ENCODE measurements at regions not wholly inside any gene's neighbourhood (a gene's known extent, or its start where the extent isn't known, plus 50 kb on each side); places are given as distances from the start of the nearest gene placed in this dataset.

DNA sequence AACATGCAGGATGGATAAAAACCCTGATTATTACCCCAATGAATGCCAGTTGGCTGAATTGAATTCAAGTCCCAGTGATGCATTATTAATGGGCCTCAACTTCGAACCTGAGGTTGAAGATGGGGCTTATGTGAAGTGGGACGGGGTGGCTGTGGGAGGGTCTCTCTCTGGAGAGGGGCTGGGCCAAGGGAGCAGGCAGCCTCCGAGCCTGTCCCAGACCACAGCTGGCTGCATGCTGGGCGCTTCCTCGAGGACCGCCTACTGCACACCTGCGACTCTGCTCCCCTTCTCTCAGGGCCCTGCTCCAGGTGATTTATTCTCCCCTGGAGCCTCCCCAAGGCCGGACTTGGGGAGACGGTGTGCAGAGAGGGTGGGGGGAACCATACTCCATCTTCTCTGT lies 568.3 kb downstream of the CCDC171 start:
- no peak for DNase-seq
- Histone ChIP-seq H3K36me3 (ENCODE audit: control insufficient read depth in 1 of 2, insufficient read depth in 2 of 2, low read depth in 1 of 2, low read length in 2 of 2) (no peaks in the 10 kb centered on the region), H2AK5ac (ENCODE audit: low read length, severe bottlenecking) (peak overlapping the region; percentile 72), H3K79me1 (replicated peaks; ENCODE audit: low read length, poor library complexity, severe bottlenecking) (no peaks in the 10 kb centered on the region), H4K91ac (ENCODE audit: low read length) (no peak overlapping the region), H3K18ac (ENCODE audit: low read depth in 1 of 2, low read length in 2 of 2) (peak overlapping the region; percentile 4), H3K4me2 (ENCODE audit: low read length, poor library complexity, severe bottlenecking) (no peak overlapping the region), H3K4ac (ENCODE audit: low read depth in 1 of 2, low read length in 2 of 2) (no peak overlapping the region), H2BK12ac (ENCODE audit: low read length in 2 of 2) (peak overlapping the region in 1 of 2 experiments; percentile 2), H3K9ac (ENCODE audit: low read length) (no peak overlapping the region), H3K23ac (ENCODE audit: low read length in 2 of 2) (no peak overlapping the region), H2AFZ (ENCODE audit: low read depth, low read length) (no peak overlapping the region), H2BK120ac (ENCODE audit: low read depth, low read length) (no peak overlapping the region), H3K14ac (ENCODE audit: low read length in 2 of 2) (no peak overlapping the region), H2BK5ac (ENCODE audit: low read depth, low read length, poor library complexity, severe bottlenecking) (peak overlapping the region; percentile 45), H3K27me3 (ENCODE audit: control insufficient read depth in 1 of 2, insufficient read depth in 1 of 2, low read length in 2 of 2) (no peaks in the 10 kb centered on the region), H4K8ac (ENCODE audit: low read length) (no peak overlapping the region), H2BK15ac (ENCODE audit: low read depth, poor library complexity, severe bottlenecking) (no peak overlapping the region), H3K4me3 (ENCODE audit: insufficient read depth in 1 of 2, low read depth in 1 of 2, low read length in 2 of 2) (no peak overlapping the region), H3K27ac (ENCODE audit: low read length, poor library complexity, severe bottlenecking) (peak overlapping the region; percentile 97), H3K9me3 (ENCODE audit: control insufficient read depth, low read length) (no peaks in the 10 kb centered on the region), H3K4me1 (ENCODE audit: control insufficient read depth, insufficient read depth, low read depth, low read length) (peaks cover 13% of the 10 kb centered on the region)
- 94% methylated on average over 9 of the region's 9 CpGs for WGBS

DNA sequence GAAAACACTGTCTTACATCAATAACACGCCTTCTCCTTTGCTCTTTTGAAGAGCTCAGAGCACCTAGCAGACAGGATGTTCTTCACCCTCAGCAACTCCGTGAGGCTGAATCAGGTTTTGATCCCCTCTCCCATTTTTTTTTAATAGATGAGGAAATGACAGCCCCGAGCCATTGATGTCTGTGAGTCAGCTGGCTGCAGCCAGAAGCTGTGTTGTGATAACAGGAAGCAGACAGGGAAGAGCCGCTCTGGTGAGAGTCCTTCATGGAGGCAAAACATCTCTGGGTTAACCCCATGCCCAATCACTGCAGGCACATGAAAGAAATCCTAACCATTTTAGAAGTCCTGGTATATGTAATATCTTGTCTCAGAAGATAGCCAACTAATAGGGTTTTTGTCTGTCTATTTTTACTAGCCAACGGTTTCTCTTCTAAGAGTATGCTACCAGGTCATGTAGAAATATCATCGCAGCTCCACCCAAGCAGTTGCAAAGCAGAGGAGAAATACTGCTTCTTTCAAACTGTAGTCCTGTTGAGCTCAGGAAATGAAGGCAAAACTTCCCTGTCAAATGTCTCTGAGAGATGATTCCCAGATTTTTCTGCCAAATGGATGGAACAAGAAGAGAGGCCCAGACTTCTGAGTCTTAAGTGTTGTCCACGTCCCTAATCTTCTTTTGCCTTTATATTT lies 568.9 kb downstream of the CCDC171 start:
- H3K27me3 ChIP-seq (ENCODE audit: control insufficient read depth in 1 of 2, insufficient read depth in 1 of 2, low read length in 2 of 2) = no peaks in the 10 kb centered on the region
- H3K4ac ChIP-seq (ENCODE audit: low read depth in 1 of 2, low read length in 2 of 2) = no peak overlapping the region
- H3K14ac ChIP-seq (ENCODE audit: low read length in 2 of 2) = no peak overlapping the region
- no peaks in the 10 kb centered on the region for H3K36me3 ChIP-seq (ENCODE audit: control insufficient read depth in 1 of 2, insufficient read depth in 2 of 2, low read depth in 1 of 2, low read length in 2 of 2)
- WGBS = 66% methylated on average over 7 of the region's 7 CpGs
- H3K4me3 ChIP-seq (ENCODE audit: insufficient read depth in 1 of 2, low read depth in 1 of 2, low read length in 2 of 2) = no peak overlapping the region
- DNase-seq = peak; percentile 34
- H3K9ac ChIP-seq (ENCODE audit: low read length) = no peak overlapping the region
- peak overlapping the region; percentile 45 for H2BK5ac ChIP-seq (ENCODE audit: low read depth, low read length, poor library complexity, severe bottlenecking)
- no peak overlapping the region for H2BK12ac ChIP-seq (ENCODE audit: low read length in 2 of 2)
- H2AK5ac ChIP-seq (ENCODE audit: low read length, severe bottlenecking) = peak overlapping the region; percentile 72
- no peak overlapping the region for H4K91ac ChIP-seq (ENCODE audit: low read length)
- H3K23ac ChIP-seq (ENCODE audit: low read length in 2 of 2) = no peak overlapping the region
- no peak overlapping the region for H2BK15ac ChIP-seq (ENCODE audit: low read depth, poor library complexity, severe bottlenecking)
- peak overlapping the region; percentile 97 for H3K27ac ChIP-seq (ENCODE audit: low read length, poor library complexity, severe bottlenecking)
- no peak overlapping the region for H2AFZ ChIP-seq (ENCODE audit: low read depth, low read length)
- H3K9me3 ChIP-seq (ENCODE audit: control insufficient read depth, low read length) = no peaks in the 10 kb centered on the region
- H3K18ac ChIP-seq (ENCODE audit: low read depth in 1 of 2, low read length in 2 of 2) = peak overlapping the region in 1 of 2 experiments; percentile 4
- no peak overlapping the region for H4K8ac ChIP-seq (ENCODE audit: low read length)
- H2BK120ac ChIP-seq (ENCODE audit: low read depth, low read length) = no peak overlapping the region
- no peaks in the 10 kb centered on the region for H3K79me1 ChIP-seq (replicated peaks; ENCODE audit: low read length, poor library complexity, severe bottlenecking)
- H3K4me2 ChIP-seq (ENCODE audit: low read length, poor library complexity, severe bottlenecking) = no peak overlapping the region
- H3K4me1 ChIP-seq (ENCODE audit: control insufficient read depth, insufficient read depth, low read depth, low read length) = peaks cover 13% of the 10 kb centered on the region

DNA sequence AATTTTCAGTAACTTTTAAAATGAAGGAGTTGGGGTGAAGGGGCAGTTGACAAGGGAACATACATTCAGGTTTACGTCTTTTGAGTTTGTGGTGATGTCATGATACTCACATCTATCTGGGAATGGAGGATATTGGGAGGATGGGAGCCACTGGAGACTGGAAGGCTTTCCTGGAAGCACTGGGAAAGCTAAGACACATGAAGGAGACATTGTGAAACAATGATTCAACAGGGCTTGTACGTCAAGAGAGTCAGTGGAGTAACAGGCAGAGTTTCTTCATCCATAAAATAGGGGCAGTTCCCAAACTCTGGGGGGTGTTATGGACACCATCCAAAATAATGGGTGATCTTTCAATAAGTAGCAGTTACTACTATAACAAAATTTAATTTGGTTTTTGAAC lies 572.8 kb downstream of the CCDC171 start:
- Histone ChIP-seq H3K27ac (ENCODE audit: low read length, poor library complexity, severe bottlenecking) (no peak overlapping the region), H3K14ac (ENCODE audit: low read length in 2 of 2) (no peak overlapping the region), H2BK12ac (ENCODE audit: low read length in 2 of 2) (no peak overlapping the region), H3K79me1 (replicated peaks; ENCODE audit: low read length, poor library complexity, severe bottlenecking) (no peaks in the 10 kb centered on the region), H2AFZ (ENCODE audit: low read depth, low read length) (no peak overlapping the region), H3K4ac (ENCODE audit: low read depth in 1 of 2, low read length in 2 of 2) (no peak overlapping the region), H3K36me3 (ENCODE audit: control insufficient read depth in 1 of 2, insufficient read depth in 2 of 2, low read depth in 1 of 2, low read length in 2 of 2) (no peaks in the 10 kb centered on the region), H3K4me2 (ENCODE audit: low read length, poor library complexity, severe bottlenecking) (no peak overlapping the region), H2BK5ac (ENCODE audit: low read depth, low read length, poor library complexity, severe bottlenecking) (no peak overlapping the region), H3K4me1 (ENCODE audit: control insufficient read depth, insufficient read depth, low read depth, low read length) (peaks cover 9% of the 10 kb centered on the region), H3K4me3 (ENCODE audit: insufficient read depth in 1 of 2, low read depth in 1 of 2, low read length in 2 of 2) (no peak overlapping the region), H3K9ac (ENCODE audit: low read length) (no peak overlapping the region), H4K8ac (ENCODE audit: low read length) (no peak overlapping the region), H2AK5ac (ENCODE audit: low read length, severe bottlenecking) (no peak overlapping the region), H4K91ac (ENCODE audit: low read length) (no peak overlapping the region), H3K23ac (ENCODE audit: low read length in 2 of 2) (no peak overlapping the region), H2BK15ac (ENCODE audit: low read depth, poor library complexity, severe bottlenecking) (no peak overlapping the region), H2BK120ac (ENCODE audit: low read depth, low read length) (no peak overlapping the region), H3K27me3 (ENCODE audit: control insufficient read depth in 1 of 2, insufficient read depth in 1 of 2, low read length in 2 of 2) (no peaks in the 10 kb centered on the region), H3K18ac (ENCODE audit: low read depth in 1 of 2, low read length in 2 of 2) (no peak overlapping the region), H3K9me3 (ENCODE audit: control insufficient read depth, low read length) (no peaks in the 10 kb centered on the region)
- DNase-seq = peak; percentile 29
- WGBS = 96% methylated on average over 2 of the region's 2 CpGs

- no peak overlapping the region for H2AFZ ChIP-seq (ENCODE audit: low read depth, low read length)
Measured at GRCh38 chr9:16126042-16126441, 573.2 kb downstream of the CCDC171 start.

More at GRCh38 chr9:16126042-16126441, 573.2 kb downstream of the CCDC171 start:
- H3K14ac ChIP-seq (ENCODE audit: low read length in 2 of 2) = no peak overlapping the region
- H3K4me1 ChIP-seq (ENCODE audit: control insufficient read depth, insufficient read depth, low read depth, low read length) = peaks cover 6% of the 10 kb centered on the region
- no peak overlapping the region for H2BK5ac ChIP-seq (ENCODE audit: low read depth, low read length, poor library complexity, severe bottlenecking)
- H3K23ac ChIP-seq (ENCODE audit: low read length in 2 of 2) = no peak overlapping the region
- no peak overlapping the region for H4K91ac ChIP-seq (ENCODE audit: low read length)
- no peak overlapping the region for H4K8ac ChIP-seq (ENCODE audit: low read length)
- no peaks in the 10 kb centered on the region for H3K79me1 ChIP-seq (replicated peaks; ENCODE audit: low read length, poor library complexity, severe bottlenecking)
- H3K18ac ChIP-seq (ENCODE audit: low read depth in 1 of 2, low read length in 2 of 2) = no peak overlapping the region
- DNase-seq = peak; percentile 7
- H3K9me3 ChIP-seq (ENCODE audit: control insufficient read depth, low read length) = no peaks in the 10 kb centered on the region
- 98% methylated on average over 2 of the region's 2 CpGs for WGBS
- no peak overlapping the region for H2BK15ac ChIP-seq (ENCODE audit: low read depth, poor library complexity, severe bottlenecking)
- no peak overlapping the region for H3K4ac ChIP-seq (ENCODE audit: low read depth in 1 of 2, low read length in 2 of 2)
- H3K27ac ChIP-seq (ENCODE audit: low read length, poor library complexity, severe bottlenecking) = no peak overlapping the region
- no peaks in the 10 kb centered on the region for H3K36me3 ChIP-seq (ENCODE audit: control insufficient read depth in 1 of 2, insufficient read depth in 2 of 2, low read depth in 1 of 2, low read length in 2 of 2)
- H3K4me3 ChIP-seq (ENCODE audit: insufficient read depth in 1 of 2, low read depth in 1 of 2, low read length in 2 of 2) = no peak overlapping the region
- no peak overlapping the region for H2BK120ac ChIP-seq (ENCODE audit: low read depth, low read length)
- H2AK5ac ChIP-seq (ENCODE audit: low read length, severe bottlenecking) = no peak overlapping the region
- no peak overlapping the region for H3K9ac ChIP-seq (ENCODE audit: low read length)
- H3K27me3 ChIP-seq (ENCODE audit: control insufficient read depth in 1 of 2, insufficient read depth in 1 of 2, low read length in 2 of 2) = no peaks in the 10 kb centered on the region
- H2BK12ac ChIP-seq (ENCODE audit: low read length in 2 of 2) = no peak overlapping the region
- H3K4me2 ChIP-seq (ENCODE audit: low read length, poor library complexity, severe bottlenecking) = no peak overlapping the region
